ENCODE measurements at regions not wholly inside any gene's neighbourhood (a gene's known extent, or its start where the extent isn't known, plus 50 kb on each side); places are given as distances from the start of the nearest gene placed in this dataset.

DNA sequence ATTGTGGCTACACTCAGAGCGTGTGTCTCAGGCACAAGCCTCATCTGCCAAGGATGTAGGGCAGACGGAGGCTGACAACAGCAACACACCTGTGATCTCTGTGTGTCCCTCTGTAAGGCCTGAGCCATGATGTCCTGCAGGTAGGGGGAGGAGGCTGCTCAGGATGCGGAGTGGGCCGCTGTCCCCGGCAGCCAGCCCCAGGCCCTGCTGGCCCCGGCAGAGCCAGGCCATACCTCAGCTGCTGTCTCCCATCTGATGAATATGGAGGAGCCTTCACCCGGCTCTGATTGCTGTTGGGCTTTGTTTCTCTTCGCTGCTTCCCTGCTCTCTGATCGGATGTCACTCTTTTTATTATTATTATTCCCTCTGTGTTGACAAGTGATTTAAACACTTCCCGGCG is 83.6 kb upstream of the NCAM1 start:
- in situ Hi-C loops (cut with HindIII; ENCODE audit: low sequenced_read_pairs) = no loop called here

DNA sequence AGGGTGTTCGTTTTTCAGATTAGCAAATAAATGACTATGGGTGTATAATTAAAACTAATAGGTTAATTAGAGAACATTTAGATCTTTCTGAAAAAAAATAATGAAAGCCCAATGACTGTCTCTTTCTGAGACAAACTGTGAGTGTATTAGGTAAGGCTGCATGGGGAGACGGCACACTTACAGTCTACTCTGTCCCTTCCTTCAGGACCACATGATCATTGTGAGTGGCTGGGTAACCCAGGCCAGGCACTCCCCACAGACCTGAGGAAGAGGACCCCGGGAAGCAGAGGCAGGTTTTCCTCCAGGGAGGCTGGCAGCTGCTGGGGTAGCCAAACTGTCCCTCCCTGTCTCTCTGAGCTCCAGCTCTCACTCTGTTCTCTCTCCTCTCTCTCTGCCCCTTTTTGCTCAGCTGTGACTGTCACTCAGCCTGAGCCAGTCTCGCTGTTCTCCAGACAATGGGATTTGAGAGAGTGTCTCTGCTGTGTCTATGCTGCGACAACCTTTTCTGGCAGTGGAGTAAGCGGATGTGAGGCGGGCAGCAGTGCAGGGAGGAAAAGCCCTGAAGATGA is 83.1 kb upstream of the NCAM1 start:
- in situ Hi-C loops (cut with HindIII; ENCODE audit: low sequenced_read_pairs) = no loop called here

DNA sequence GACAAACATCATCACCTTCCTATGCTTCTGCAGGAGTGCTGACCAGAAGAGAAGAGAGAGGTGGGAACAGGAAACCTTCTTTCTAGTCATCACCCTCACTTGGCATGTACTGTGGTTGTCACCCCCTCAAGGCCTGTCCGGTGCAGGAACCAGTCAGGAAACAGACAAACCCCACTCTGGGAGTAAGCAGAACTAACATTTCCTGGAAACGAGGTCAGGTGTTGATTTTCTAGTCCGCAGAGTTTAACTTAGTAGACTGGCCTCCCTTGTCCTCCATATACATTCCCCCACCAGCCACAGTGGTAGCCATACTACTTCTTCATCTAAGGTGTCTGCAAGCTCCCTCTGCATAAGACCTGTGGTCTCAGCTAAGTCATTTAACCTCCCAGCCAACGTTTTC is 80.7 kb upstream of the NCAM1 start:
- in situ Hi-C loops (cut with HindIII; ENCODE audit: low sequenced_read_pairs) = no loop called here

DNA sequence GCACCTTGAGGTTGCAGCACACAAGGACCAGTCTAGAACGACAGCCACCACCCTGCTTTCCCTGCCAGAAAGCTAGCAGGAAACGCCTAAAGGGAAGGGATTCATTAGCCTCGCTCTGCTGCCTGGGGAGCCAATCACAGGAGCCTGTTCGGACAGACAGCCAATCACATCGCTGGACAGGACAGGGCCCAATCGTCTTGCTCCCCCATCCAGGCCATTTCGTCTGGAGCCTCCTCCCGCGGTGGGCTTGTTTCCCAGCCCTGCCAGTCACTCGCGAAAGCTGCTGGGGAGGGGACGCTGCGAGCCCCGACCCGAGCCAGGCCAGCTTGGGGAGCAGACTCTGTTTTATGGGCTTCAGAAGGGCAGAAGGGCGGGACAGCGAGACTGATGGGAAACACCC is 79.8 kb upstream of the NCAM1 start:
- in situ Hi-C loops (cut with HindIII; ENCODE audit: low sequenced_read_pairs) = no loop called here

DNA sequence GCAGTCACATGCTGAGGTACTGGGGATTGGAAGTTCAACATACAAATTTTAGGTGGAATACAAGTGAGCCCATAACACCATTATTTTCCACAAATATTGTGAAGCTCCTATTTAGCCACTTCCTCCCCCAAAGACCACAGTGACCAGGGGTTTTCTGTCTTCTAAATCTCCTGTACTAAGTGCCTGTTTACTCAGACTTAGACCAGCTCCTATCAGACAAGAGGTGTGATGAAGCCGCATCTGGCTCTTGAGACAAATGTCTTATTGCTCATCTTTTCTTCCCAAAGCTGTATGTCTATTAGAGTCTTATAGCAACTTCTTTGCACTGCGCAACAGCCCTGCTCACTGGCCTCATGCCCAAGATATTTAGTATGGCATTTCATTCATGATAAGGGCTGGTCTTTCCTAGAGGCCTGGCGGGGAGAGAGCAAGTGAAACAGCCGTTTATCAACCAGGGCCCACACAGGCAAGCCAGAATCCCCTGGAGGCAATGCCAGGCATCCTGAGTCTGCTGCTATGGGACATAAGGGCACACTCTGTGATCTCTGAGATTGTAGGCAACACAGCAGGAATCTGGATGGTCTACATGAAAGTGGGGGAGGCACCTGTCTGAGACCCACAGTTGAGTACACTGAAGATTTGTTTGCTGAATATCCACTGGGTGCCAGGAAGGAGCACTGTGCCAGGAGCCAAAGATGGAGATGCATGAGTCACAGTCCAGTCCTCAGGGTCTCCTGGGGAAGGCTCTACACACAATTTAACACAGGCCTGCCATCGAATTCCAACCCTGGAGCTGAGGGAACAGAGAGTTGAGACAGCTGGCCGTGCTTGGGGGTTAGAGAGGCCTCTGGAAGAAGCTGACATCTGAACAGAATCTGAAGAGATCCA is 78.5 kb upstream of the NCAM1 start:
- in situ Hi-C loops (cut with HindIII; ENCODE audit: low sequenced_read_pairs) = no loop called here

DNA sequence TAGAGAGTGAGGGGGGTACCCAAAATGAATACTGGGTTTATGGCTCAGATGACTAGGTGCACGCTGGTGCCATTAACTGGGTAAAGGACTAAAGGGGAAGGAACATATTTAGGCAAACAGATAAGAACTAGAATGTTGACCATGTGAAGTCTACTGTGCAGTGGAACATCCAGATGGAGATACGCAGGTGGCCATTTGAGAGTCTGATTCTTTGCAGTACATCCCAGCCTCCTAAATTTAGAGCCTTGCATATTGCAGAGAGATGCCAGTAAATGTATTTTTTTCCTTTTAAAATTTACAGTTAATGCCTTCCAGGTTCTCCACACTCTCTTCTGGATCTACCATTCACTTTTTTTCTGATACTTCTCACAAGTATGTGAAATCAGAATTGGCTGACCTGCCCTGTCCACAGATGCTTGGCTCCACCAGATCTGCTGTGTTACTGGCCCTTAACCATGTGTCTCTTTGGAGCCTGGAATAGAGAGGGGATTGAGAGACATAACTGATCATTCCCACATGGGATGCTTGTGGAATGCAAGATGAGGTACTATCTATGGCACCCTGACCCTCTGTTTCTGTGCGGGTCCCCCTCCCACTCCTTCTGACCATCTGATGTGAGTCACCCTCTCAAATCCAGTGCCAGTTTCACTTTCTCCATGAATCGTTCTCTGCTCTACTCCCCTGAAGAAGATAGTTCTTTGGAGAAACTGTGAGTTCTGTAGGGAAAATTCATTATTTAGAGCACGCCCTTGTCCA is 77.0 kb upstream of the NCAM1 start:
- in situ Hi-C loops (cut with HindIII; ENCODE audit: low sequenced_read_pairs) = no loop called here

DNA sequence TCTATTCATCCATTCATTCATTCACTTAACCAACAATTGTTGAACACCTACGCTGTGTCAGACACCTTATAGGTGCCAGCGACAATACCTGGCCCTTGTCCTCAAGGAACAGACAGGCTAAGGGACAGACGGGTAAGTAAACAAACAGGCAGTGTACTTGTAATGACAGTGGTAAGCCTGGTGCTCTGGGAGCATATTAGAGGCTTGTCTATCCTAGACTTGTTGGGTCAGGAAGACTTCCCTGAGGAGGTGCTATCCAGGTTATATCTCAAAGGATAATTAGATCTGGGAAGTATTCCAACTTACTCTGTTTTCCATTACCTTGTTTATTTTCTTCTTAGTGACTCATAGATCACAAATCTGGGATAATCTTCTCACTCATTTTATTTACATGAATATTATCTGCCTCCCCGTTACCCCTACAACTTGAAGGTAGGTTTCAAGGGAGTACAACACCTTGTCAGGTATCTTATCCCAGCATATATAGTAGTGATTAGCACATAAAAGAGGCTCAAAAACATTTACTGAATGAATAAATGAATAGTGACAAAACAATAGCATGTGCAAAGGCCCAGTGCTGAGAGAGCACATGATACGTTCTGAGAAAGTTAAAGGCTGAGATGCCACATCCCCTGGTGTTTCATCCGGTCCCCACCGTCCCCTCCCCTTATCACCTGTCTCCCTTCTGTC is 75.3 kb upstream of the NCAM1 start:
- in situ Hi-C loops (cut with HindIII; ENCODE audit: low sequenced_read_pairs) = no loop called here

DNA sequence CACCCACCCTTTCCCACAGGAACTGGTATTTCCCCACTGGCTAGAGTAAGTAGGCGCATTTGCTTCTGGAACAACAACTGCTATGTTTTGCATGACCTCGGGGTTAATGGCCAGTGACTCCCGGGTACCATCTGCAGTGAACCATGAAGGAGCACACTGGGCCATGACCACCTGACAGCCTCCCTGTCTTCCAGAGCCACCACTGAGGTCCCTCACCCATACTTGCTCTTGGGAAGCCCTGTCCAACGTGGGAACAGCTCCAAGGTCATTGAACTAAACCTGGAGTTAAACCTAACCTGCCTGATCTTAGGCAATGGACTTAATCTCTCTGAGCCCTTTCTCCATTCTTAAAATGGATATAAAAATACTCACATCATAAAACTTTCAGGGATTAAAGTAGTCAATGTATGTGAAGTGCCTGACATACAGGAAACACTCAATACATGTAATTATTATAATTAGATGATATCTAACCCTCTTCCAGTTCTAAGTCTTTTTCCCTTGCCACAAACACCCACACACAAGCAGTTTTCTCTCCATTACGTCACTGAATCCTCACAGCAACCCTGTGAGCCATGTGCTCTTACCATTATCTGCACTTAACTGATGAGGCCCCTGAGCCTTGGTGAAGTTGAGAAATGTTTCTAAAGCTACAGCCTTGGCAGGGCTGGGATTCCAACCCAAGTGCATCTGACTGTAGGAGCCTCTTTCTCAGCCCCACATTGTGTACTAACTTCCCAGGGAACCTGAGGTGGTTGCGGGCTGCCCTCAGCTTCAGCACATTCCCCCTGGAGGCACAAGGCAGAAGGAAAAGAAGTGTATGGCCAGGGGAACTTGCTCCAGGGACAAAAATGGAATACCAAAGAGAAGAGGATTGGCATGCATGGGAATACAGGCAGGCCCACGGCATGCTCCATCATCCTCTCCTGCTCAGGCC is 74.5 kb upstream of the NCAM1 start:
- in situ Hi-C loops (cut with HindIII; ENCODE audit: low sequenced_read_pairs) = no loop called here

DNA sequence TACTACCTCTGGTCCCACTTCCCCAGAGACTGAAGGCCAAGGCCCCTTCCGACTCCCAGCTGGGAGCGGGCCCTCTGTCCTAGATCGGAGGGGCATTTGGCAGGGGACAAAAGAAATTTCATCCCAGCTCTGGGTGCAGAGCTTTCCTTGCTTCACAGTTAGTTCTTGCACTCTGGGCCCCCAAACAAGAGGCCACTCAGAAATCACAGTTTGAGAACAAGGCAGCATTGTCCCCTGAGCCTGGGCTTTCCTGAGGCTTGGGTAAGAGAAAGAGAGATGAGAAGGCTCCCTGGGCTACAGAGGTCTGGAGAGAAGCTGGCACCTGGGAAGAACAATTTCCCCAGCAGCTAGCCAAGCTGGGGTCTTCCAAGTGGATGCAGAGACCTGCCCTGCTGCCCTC is 71.8 kb upstream of the NCAM1 start:
- in situ Hi-C loops (cut with HindIII; ENCODE audit: low sequenced_read_pairs) = no loop called here

DNA sequence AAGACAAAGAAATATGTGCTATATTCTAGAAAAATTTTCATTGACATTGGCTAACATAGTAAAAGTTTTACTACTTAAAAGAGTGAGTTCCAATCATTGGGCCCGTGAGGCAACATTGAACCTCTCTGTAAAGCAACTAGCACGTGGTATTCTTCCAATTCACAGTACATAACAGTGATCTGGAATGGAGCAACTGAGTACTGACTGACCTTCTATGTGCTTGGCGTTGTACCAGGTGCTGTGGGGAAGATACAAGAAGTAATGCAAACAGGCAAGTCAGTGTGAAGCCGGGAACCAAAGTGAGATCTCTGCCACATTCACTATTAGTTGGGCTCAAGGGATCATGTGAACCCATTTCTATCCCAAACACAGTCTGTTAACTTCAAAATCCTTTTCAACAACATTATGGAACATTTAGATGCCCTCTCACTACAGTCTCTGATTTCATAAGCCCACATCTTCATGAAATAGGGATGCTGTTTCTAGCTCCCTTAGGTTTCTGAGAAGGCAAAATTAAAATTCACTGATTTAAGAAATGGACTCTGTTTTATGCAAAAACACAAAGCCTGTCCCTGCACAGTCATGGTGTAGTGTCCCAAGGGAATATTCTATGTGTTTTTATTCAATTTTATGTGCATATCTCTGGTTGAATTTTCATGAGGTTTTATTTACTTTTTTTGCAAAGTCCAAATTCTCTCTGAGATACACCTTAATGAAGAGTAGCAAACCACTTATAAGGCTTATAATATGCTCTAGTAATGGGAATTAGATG is 61.8 kb upstream of the NCAM1 start:
- in situ Hi-C loops (cut with HindIII; ENCODE audit: low sequenced_read_pairs) = no loop called here

DNA sequence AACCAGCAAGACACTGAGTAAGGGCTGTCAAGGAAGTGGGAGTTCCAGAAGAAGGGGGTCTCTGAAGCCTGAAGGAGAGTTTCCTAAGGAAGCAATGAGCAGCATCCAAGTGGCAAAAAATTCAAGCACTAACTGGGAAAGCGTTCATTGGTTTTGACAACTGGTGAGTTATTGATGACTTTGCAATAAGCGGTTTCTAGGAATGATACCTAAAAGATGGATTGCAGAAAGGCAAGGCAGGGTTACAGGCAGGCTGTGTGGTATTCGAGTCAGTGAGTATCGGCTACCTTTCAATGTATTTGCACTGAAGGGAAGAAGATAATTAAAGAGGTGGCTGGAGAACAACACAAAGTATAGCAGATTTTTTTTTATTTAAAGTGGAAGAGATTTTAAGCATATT is 59.3 kb upstream of the NCAM1 start:
- in situ Hi-C loops (cut with HindIII; ENCODE audit: low sequenced_read_pairs) = no loop called here

DNA sequence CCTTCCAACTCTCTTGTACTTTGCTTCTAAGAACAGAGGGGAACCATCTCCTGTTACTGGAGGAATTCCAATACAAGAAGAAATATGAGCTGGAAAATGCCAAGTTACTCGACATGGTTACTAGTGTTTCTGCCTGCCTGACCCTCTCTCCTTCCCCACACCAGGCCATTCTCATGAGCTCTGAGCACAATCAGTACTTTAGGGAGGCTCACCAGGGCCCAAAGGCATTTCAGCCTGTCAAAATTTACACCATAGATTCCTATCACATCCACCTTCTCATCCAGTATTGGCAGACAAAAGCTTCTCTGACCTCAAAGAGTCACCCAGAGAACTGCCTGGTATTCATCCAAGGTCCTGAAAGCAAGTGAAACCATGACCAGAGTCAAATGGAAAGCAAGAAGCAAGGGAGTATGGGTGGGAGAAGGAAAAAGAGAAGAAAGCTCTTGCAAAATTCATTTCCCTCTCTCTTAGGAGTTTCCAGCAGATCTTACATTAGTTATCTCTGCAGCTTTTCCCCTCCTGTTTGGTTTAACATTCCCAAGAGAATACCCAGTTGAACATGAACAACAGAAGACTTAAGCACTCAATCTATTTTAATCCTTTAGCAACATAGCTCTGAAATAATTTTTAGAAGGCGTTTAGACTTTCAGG is 58.7 kb upstream of the NCAM1 start:
- in situ Hi-C loops (cut with HindIII; ENCODE audit: low sequenced_read_pairs) = no loop called here

DNA sequence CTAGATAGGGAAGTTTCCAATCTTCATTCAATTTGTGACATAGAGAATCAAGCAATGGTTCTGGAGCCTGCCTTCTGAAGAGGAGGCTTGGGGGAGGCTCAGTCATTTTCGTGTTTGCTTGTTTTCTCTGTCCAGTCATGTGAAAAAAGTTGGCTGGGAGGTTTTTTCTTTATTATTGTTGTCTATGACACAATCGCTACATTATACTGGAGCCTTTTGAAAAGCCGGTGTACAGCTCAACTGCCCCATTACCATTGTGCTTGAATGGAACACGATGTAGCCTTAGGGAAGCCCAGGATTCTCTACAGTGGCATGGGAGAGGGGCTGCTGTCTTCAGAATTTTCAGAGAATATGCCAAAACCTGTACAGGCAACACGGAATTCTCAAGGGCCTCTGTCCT is 57.9 kb upstream of the NCAM1 start:
- in situ Hi-C loops (cut with HindIII; ENCODE audit: low sequenced_read_pairs) = no loop called here

DNA sequence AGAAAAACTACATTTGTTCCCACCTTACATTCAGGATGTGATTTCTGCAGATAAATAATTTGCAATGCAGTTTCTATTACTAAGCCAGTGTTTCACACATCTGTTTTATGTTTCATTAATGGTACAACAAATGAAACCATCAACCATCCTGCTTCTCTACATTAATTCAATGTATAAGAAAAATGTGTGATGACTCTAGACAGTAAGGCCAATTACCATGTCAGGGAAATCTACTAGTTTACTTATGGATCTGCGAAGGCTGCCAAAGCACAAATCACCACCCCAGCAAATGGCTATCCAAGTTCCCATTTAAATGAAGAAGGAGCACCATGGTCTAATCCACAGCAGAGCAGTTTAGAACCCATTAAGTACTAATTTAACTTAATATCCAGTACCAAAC is 50.1 kb upstream of the NCAM1 start:
- in situ Hi-C loops (cut with HindIII; ENCODE audit: low sequenced_read_pairs) = no loop called here

All from endothelial cell of hepatic sinusoid (primary cell).